ENCODE measurements at regions not wholly inside any gene's neighbourhood (a gene's known extent, or its start where the extent isn't known, plus 50 kb on each side); places are given as distances from the start of the nearest gene placed in this dataset.

- DNase-seq (ENCODE audit: low read depth in 1 of 2, low spot score in 1 of 2), result no peak
- H3K9me3 ChIP-seq (ENCODE audit: low read depth), result no peaks in the 10 kb centered on the region
- TF ChIP-seq CTCF (IDR thresholded peaks at IDR 0.05; ENCODE audit: low read depth, low read length), result no peak
Measured at GRCh38 chr20:6831461-6831860, 64.0 kb downstream of the BMP2 start.

GRCh38 chr20:6832811-6833210 is 65.3 kb downstream of the BMP2 start:
- Histone ChIP-seq H3K27me3 (no peaks in the 10 kb centered on the region), H3K4me1 (ENCODE audit: low read depth) (no peaks in the 10 kb centered on the region), H3K9me3 (ENCODE audit: low read depth) (no peaks in the 10 kb centered on the region), H3K36me3 (no peaks in the 10 kb centered on the region), H3K4me3 (no peak overlapping the region), H3K27ac (no peak overlapping the region)
- no peak for DNase-seq (ENCODE audit: low read depth in 1 of 2, low spot score in 1 of 2)
- TF ChIP-seq CTCF (IDR thresholded peaks at IDR 0.05; ENCODE audit: low read depth, low read length), result no peak

More at GRCh38 chr20:6831461-6831860, 64.0 kb downstream of the BMP2 start:
- Histone ChIP-seq H3K36me3 (no peaks in the 10 kb centered on the region), H3K4me3 (no peak overlapping the region), H3K4me1 (ENCODE audit: low read depth) (no peaks in the 10 kb centered on the region), H3K27ac (no peak overlapping the region), H3K27me3 (no peaks in the 10 kb centered on the region)

GRCh38 chr20:6835609-6836008 is 68.1 kb downstream of the BMP2 start:
- H3K27ac ChIP-seq, result no peak overlapping the region
- no peaks in the 10 kb centered on the region for H3K36me3 ChIP-seq
- H3K4me1 ChIP-seq (ENCODE audit: low read depth), result no peaks in the 10 kb centered on the region
- no peak for TF ChIP-seq CTCF (IDR thresholded peaks at IDR 0.05; ENCODE audit: low read depth, low read length)
- no peak for DNase-seq (ENCODE audit: low read depth in 1 of 2, low spot score in 1 of 2)
- H3K9me3 ChIP-seq (ENCODE audit: low read depth), result no peaks in the 10 kb centered on the region
- no peak overlapping the region for H3K4me3 ChIP-seq
- H3K27me3 ChIP-seq, result no peaks in the 10 kb centered on the region

- no peaks in the 10 kb centered on the region for H3K27me3 ChIP-seq
- no peaks in the 10 kb centered on the region for H3K9me3 ChIP-seq (ENCODE audit: low read depth)
- H3K4me1 ChIP-seq (ENCODE audit: low read depth), result no peaks in the 10 kb centered on the region
- H3K27ac ChIP-seq, result no peak overlapping the region
- no peak for TF ChIP-seq CTCF (IDR thresholded peaks at IDR 0.05; ENCODE audit: low read depth, low read length)
- no peak overlapping the region for H3K4me3 ChIP-seq
- H3K36me3 ChIP-seq, result no peaks in the 10 kb centered on the region
- DNase-seq (ENCODE audit: low read depth in 1 of 2, low spot score in 1 of 2), result no peak
Measured at GRCh38 chr20:6836821-6837374, 69.4 kb downstream of the BMP2 start.

- no peaks in the 10 kb centered on the region for H3K4me1 ChIP-seq (ENCODE audit: low read depth)
- DNase-seq (ENCODE audit: low read depth in 1 of 2, low spot score in 1 of 2), result no peak
- no peak overlapping the region for H3K4me3 ChIP-seq
- H3K27me3 ChIP-seq, result no peaks in the 10 kb centered on the region
- H3K9me3 ChIP-seq (ENCODE audit: low read depth), result no peaks in the 10 kb centered on the region
- no peak for TF ChIP-seq CTCF (IDR thresholded peaks at IDR 0.05; ENCODE audit: low read depth, low read length)
- H3K27ac ChIP-seq, result no peak overlapping the region
- no peaks in the 10 kb centered on the region for H3K36me3 ChIP-seq
Measured at GRCh38 chr20:6837730-6838129, 70.2 kb downstream of the BMP2 start.

Data from cardiac muscle cell (in vitro differentiated cells and primary cell).